Tibial nerve (tissue), 4 donors: ENCODE measurements at regions not wholly inside any gene's neighbourhood (a gene's known extent, or its start where the extent isn't known, plus 50 kb on each side); places are given as distances from the start of the nearest gene placed in this dataset.
A peak's percentile ranks its signal among the peaks of the same experiment; 100 is the strongest.

Source experiments
- DNase-seq, 2 donors: peaks; one replicate each; pipeline ENCODE4 v3.0.0-alpha.2; 2019; ENCODE audit warnings: low spot score in 2 of 2
- H3K27ac ChIP-seq, 4 donors: fragments of 200-600 bp; sonication (generic) in 3 of 4; one replicate each; pipeline ENCODE4 v1.5.1; 2017 to 2019; ENCODE audit warnings: mild to moderate bottlenecking in 1 of 4
- H3K27me3 ChIP-seq, 2 donors: fragments of 200-600 bp; sonication (generic) in 1 of 2; one replicate each; pipeline versions ENCODE4 v1.5.1 to v1.6.0; 2017 to 2019
- H3K36me3 ChIP-seq, 3 donors: fragments of 200-600 bp; sonication (generic); one replicate each; pipeline ENCODE4 v1.5.1; 2018 to 2019
- H3K4me1 ChIP-seq, 4 donors: fragments of 200-600 bp; sonication (generic) in 3 of 4; one replicate each; pipeline ENCODE4 v1.5.1; 2017 to 2019
- H3K4me3 ChIP-seq, 4 donors: fragments of 200-600 bp; sonication (generic) in 3 of 4; one replicate each; pipeline ENCODE4 v1.5.1; 2017 to 2019; ENCODE audit warnings: mild to moderate bottlenecking in 1 of 4, moderate library complexity in 1 of 4
- H3K9me3 ChIP-seq, 4 donors: fragments of 200-600 bp; sonication (generic) in 3 of 4; one replicate each; pipeline ENCODE4 v1.5.1; 2017 to 2019
- EP300 ChIP-seq, 2 donors: sonication (generic); formaldehyde crosslinking; IDR thresholded peaks; one replicate each; pipeline ENCODE4 v1.6.1; 2017; ENCODE audit warnings: antibody characterized with exemption in 2 of 2, mild to moderate bottlenecking in 1 of 2
- POLR2A ChIP-seq, 2 donors: fragments of 450-650 bp; IDR thresholded peaks; one replicate each; pipeline ENCODE4 v1.6.1; 2017; ENCODE audit warnings: antibody characterized with exemption in 2 of 2, mild to moderate bottlenecking in 2 of 2, moderate library complexity in 2 of 2
- WGBS, 2 donors: methylation state at CpG; one replicate each; pipeline ENCODE4 v1.1.5; 2018; 5-methylcytosine and 5-hydroxymethylcytosine counted together
- TF ChIP-seq, protein P1 (sequence below), 5 experiments: fragments of 200-600 bp in 3 of 5; fragments of 450-650 bp in 2 of 5; sonication (generic) in 3 of 5; IDR thresholded peaks; one replicate each; pipeline ENCODE4 v1.5.1; 2016 to 2019; ENCODE audit warnings: antibody characterized with exemption in 5 of 5, mild to moderate bottlenecking in 3 of 5, moderate library complexity in 2 of 5

DNA sequence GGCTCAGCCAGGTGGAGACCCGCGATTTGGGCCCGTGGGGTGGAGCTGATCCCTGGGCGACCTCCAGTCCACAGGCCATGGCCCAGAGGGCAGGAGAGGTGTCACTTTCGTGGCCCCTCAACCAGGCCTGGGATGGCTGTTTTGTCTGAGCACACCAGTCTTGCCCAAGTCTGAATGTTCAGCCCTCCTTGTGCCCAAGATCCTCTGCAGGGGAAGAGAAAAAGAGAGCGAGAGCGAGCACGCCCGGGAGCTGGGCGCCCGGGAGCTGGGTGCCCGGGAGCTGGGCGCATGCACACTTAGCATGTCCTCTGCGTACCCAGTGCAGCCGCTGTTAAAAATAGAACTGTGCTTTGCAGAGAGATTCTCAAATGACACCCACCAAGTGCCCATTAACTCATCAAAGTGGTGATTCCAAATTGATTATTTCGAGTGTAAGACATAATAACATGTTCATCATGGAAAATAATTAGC, 403.3 kb upstream of the TNRC6C start:
- Histone ChIP-seq H3K36me3 (no peaks in the 10 kb centered on the region), H3K4me1 (peaks cover 0 to 15% (median 4%) of the 10 kb centered on the region in 4 donors), H3K9me3 (no peaks in the 10 kb centered on the region), H3K27me3 (peaks cover 0 to 10% of the 10 kb centered on the region in 2 donors), H3K27ac (peak overlapping the region in 1 of 4 donors; percentile 18), H3K4me3 (no peak overlapping the region)
- 78 to 79% methylated on average over 16 of the region's 16 CpGs for WGBS, 2 donors
- DNase-seq = no peak
- no peak for TF ChIP-seq EP300 (IDR thresholded peaks at IDR 0.05)
- TF ChIP-seq, protein P1, sequence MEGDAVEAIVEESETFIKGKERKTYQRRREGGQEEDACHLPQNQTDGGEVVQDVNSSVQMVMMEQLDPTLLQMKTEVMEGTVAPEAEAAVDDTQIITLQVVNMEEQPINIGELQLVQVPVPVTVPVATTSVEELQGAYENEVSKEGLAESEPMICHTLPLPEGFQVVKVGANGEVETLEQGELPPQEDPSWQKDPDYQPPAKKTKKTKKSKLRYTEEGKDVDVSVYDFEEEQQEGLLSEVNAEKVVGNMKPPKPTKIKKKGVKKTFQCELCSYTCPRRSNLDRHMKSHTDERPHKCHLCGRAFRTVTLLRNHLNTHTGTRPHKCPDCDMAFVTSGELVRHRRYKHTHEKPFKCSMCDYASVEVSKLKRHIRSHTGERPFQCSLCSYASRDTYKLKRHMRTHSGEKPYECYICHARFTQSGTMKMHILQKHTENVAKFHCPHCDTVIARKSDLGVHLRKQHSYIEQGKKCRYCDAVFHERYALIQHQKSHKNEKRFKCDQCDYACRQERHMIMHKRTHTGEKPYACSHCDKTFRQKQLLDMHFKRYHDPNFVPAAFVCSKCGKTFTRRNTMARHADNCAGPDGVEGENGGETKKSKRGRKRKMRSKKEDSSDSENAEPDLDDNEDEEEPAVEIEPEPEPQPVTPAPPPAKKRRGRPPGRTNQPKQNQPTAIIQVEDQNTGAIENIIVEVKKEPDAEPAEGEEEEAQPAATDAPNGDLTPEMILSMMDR (IDR thresholded peaks at IDR 0.05) = no peak
- no peak for TF ChIP-seq POLR2A (IDR thresholded peaks at IDR 0.05)

DNA sequence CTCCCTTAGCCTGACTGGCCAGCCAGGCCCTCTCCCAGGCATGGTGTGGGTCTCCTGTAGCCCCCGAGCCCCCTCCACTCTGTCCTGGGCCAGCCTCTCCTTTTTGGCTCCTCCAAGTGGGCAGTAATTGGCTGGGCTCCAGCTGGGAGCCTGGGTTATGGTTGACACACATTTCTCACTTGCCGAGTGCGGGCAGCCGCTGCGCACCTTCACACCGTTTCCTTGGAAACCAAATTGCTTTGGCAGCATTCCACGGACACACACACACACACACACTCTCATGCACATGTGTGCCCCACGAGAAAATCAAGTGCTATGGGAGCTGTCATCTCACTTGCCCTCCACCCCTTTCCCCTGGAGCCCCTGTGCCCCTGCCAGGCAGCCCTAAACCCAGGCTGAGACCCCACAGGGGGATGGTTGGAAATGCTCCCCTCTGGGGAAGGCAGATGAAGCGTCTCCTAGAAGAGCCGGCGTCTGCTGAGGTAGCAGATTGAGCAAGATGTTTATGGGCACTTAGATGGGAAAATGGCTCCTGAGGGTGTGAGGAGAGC, 402.7 kb upstream of the TNRC6C start:
- peaks cover 0 to 15% (median 4%) of the 10 kb centered on the region in 4 donors for H3K4me1 ChIP-seq
- 25 to 40% methylated on average over 11 of the region's 11 CpGs for WGBS, 2 donors
- H3K27ac ChIP-seq = peak overlapping the region in 1 of 4 donors; percentile 18
- peak in 1 of 2 donors; percentile 27 for DNase-seq
- no peaks in the 10 kb centered on the region for H3K9me3 ChIP-seq
- TF ChIP-seq POLR2A (IDR thresholded peaks at IDR 0.05) (no peak), EP300 (IDR thresholded peaks at IDR 0.05) (no peak)
- TF ChIP-seq, protein P1 (IDR thresholded peaks at IDR 0.05) = no peak
- H3K4me3 ChIP-seq = no peak overlapping the region
- H3K27me3 ChIP-seq = peaks cover 0 to 10% of the 10 kb centered on the region in 2 donors
- no peaks in the 10 kb centered on the region for H3K36me3 ChIP-seq

DNA sequence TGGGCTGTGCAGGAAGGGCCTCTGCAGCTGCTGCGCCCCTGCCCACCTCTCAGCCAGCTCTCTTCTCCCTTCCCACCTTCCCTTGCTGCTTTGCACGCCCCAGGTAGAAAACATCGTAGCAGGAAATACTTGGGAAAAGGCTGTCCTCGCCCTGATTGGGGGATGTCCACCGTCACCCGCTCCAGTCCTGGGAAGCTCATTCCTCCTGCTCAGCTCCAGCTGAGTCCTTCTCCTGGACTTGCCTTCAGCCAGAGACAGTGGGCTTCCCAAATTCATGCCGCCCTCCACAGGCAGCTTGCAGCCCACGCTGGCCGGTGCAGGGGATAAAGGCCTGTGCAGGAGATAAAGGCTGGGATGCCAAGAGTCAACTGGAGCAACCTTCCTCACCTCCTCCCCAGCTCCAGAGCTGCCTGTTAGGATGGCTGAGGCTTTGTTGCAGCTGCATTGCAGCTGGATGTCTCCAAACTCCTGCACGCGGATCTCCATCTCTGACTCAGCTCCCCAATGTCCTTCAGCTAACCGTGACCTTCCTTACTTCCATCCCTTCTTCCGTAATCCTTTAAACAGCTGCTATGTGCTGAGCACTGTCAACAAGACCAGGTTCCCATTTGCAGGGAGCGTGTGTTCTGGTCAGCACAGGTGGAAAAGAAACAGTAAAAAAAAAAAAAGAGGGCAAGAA, 402.0 kb upstream of the TNRC6C start:
- Histone ChIP-seq H3K9me3 (no peaks in the 10 kb centered on the region), H3K27ac (no peak overlapping the region), H3K4me1 (peaks cover 0 to 15% (median 4%) of the 10 kb centered on the region in 4 donors), H3K4me3 (no peak overlapping the region), H3K27me3 (peaks cover 0 to 10% of the 10 kb centered on the region in 2 donors), H3K36me3 (no peaks in the 10 kb centered on the region)
- 68 to 71% methylated on average over 14 of the region's 14 CpGs for WGBS, 2 donors
- TF ChIP-seq POLR2A (IDR thresholded peaks at IDR 0.05) = no peak
- TF ChIP-seq, protein P1 (IDR thresholded peaks at IDR 0.05) = no peak
- TF ChIP-seq EP300 (IDR thresholded peaks at IDR 0.05) = no peak
- DNase-seq = no peak

DNA sequence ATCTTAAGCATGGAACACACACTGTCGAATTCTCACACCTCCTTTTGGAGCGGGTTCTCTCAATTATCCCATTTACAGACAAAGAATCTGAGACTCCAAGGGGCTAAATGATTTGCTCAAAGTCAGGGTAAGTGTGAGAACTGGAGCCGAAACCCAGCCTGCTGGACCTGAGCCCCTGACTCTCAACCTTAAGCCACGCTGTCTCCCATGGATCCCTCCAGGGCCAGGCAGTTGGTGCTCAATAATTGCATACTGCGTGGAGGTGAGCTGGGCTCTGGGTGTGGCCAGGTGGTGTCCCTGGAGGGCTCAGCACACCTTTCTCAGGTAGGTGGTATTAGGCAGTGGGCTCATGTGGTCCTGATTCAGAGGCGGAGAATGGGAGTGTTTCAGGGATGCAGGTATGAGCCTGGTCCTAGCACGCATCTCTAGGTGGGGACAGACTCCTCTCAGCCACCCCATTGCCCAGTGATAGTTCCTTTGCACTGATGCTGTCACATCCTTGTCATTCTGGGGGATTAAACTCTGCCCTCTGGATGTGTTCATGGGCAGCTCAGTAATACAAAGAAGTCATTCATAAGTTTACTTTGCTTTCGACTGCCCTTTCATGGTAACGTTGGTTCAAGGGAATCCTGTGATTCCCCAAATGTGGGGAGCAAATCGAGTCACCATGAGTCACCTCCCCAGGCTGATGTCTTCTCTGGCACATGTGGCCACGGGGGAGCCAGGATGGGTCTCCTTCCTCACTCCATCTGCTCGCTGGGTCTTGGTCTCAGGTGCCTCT, 399.5 kb upstream of the TNRC6C start:
- Histone ChIP-seq H3K4me3 (no peak overlapping the region), H3K4me1 (peaks cover 0 to 15% (median 4%) of the 10 kb centered on the region in 4 donors), H3K27ac (no peak overlapping the region), H3K36me3 (no peaks in the 10 kb centered on the region), H3K27me3 (peaks cover 0 to 10% of the 10 kb centered on the region in 2 donors), H3K9me3 (peaks cover 0 to 4% (median 0%) of the 10 kb centered on the region in 4 donors)
- TF ChIP-seq EP300 (IDR thresholded peaks at IDR 0.05) (no peak), POLR2A (IDR thresholded peaks at IDR 0.05) (no peak)
- TF ChIP-seq, protein P1 (IDR thresholded peaks at IDR 0.05) = no peak
- 74 to 78% methylated on average over 12 of the region's 12 CpGs for WGBS, 2 donors
- no peak for DNase-seq
